Gastrocnemius medialis (tissue), 4 donors: ENCODE measurements at regions not wholly inside any gene's neighbourhood (a gene's known extent, or its start where the extent isn't known, plus 50 kb on each side); places are given as distances from the start of the nearest gene placed in this dataset.
A peak's percentile ranks its signal among the peaks of the same experiment; 100 is the strongest.
"Not testable (repeated sequence)": the region's sequence is repeated elsewhere in the genome, so short reads cannot be mapped to it uniquely, and the experiment has no call there.

Source experiments
- ATAC-seq, 2 donors: fragments of 150-250 bp; one replicate each; pipeline ENCODE4 v1.9.1; 2016
- DNase-seq, 2 donors: peaks; one replicate each; pipeline ENCODE4 v3.0.0-alpha.2; 2019
- H3K27ac ChIP-seq, 4 donors: fragments of 200-600 bp; sonication (generic); 1 replicate in 1 of 4; 2 replicates in 3 of 4; pipeline ENCODE4 v1.5.1; 2016 to 2018; ENCODE audit warnings: mild to moderate bottlenecking in 2 of 4, moderate library complexity in 1 of 4
- H3K27me3 ChIP-seq, 3 donors: fragments of 200-600 bp; sonication (generic) in 2 of 3; 1 replicate in 1 of 3; 2 replicates in 2 of 3; pipeline versions ENCODE4 v1.5.1 to v1.6.0; 2016 to 2019; ENCODE audit warnings: mild to moderate bottlenecking in 1 of 3, moderate library complexity in 1 of 3
- H3K36me3 ChIP-seq, 2 donors: fragments of 200-600 bp; sonication (generic) in 1 of 2; one replicate each; pipeline ENCODE4 v1.5.1; 2017 to 2018
- H3K4me1 ChIP-seq, 2 donors: fragments of 200-600 bp; sonication (generic) in 1 of 2; one replicate each; pipeline ENCODE4 v1.5.1; 2016 to 2017; ENCODE audit warnings: mild to moderate bottlenecking in 2 of 2
- H3K4me3 ChIP-seq, 4 donors: fragments of 200-600 bp; sonication (generic) in 3 of 4; 1 replicate in 1 of 4; 2 replicates in 3 of 4; pipeline ENCODE4 v1.5.1; 2016 to 2019; ENCODE audit warnings: mild to moderate bottlenecking in 2 of 4
- H3K9me3 ChIP-seq, 3 donors: fragments of 200-600 bp; sonication (generic) in 2 of 3; 1 replicate in 1 of 3; 2 replicates in 2 of 3; pipeline ENCODE4 v1.5.1; 2016 to 2019
- POLR2A ChIP-seq, 2 donors: fragments of 450-650 bp; IDR thresholded peaks; one replicate each; pipeline ENCODE4 v1.6.1; 2017; ENCODE audit warnings: antibody characterized with exemption in 2 of 2, mild to moderate bottlenecking in 2 of 2, moderate library complexity in 2 of 2
- in situ Hi-C, 4 donors: fragments of 200-750 bp; cut with MboI; loops; one replicate each; pipeline versions ENCODE4 v1.15.0 to v1.8.0; 2017; ENCODE audit warnings: low sequenced_read_pairs in 4 of 4
- intact Hi-C: fragments of 100-400 bp; cut with DNase I; formaldehyde crosslinking; loops from one replicate; pipeline ENCODE4 v1.15.1; 2023; ENCODE audit warnings: low total_unique reads
- TF ChIP-seq, protein P1 (sequence below), 5 experiments: fragments of 450-650 bp in 3 of 5; fragments of 200-600 bp in 2 of 5; sonication (generic) in 2 of 5; IDR thresholded peaks in 4 of 5; conservative IDR thresholded peaks in 1 of 5; 1 replicate in 4 of 5; 2 replicates in 1 of 5; pipeline ENCODE4 v1.5.1; 2016 to 2019; ENCODE audit warnings: antibody characterized with exemption in 5 of 5, mild to moderate bottlenecking in 3 of 5, moderate library complexity in 3 of 5

DNA sequence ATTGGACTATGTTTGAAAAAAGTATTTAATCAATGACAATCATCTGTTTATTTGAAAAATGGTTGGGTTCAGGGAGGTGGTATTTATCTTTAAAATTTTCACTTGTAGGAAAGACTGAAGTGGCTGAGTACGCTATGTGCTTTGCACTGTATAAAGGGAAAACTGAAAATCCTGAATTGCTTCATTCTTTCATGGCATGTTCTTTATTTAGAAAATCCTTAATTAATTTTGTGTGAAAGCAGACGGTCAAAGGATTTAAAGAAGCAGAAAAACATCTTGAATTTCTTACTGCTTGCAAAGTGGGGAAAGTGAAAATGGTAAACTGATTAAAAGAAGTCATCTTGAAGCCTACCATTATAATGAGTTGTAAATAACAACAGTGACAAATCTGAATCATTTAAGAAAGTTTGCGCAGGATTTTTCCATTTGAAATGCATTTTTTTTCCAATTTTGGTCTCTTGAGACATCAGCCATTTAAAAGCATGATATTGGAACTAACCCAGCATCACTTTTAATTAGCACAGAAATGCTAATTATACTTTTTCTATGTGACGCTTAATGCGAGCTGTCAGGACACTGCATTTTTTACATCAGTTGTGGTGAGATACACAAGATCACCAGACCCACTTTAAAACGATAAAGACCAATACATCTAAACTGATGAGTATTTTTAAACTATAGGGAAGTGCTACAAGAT lies 169.0 kb downstream of the NEDD1 start:
- DNase-seq (no peak), ATAC-seq (no peak)
- no peaks in the 10 kb centered on the region for H3K4me1 ChIP-seq
- H3K4me3 ChIP-seq, result no peak overlapping the region
- intact Hi-C loops (no loop called here), in situ Hi-C loops (no loop called here)
- no peaks in the 10 kb centered on the region for H3K27me3 ChIP-seq
- H3K9me3 ChIP-seq, result no peaks in the 10 kb centered on the region
- TF ChIP-seq, protein P1, sequence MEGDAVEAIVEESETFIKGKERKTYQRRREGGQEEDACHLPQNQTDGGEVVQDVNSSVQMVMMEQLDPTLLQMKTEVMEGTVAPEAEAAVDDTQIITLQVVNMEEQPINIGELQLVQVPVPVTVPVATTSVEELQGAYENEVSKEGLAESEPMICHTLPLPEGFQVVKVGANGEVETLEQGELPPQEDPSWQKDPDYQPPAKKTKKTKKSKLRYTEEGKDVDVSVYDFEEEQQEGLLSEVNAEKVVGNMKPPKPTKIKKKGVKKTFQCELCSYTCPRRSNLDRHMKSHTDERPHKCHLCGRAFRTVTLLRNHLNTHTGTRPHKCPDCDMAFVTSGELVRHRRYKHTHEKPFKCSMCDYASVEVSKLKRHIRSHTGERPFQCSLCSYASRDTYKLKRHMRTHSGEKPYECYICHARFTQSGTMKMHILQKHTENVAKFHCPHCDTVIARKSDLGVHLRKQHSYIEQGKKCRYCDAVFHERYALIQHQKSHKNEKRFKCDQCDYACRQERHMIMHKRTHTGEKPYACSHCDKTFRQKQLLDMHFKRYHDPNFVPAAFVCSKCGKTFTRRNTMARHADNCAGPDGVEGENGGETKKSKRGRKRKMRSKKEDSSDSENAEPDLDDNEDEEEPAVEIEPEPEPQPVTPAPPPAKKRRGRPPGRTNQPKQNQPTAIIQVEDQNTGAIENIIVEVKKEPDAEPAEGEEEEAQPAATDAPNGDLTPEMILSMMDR (IDR thresholded peaks at IDR 0.05 in 4 of 5, conservative IDR thresholded peaks at IDR 0.05 in 1 of 5), result no peak
- TF ChIP-seq POLR2A (IDR thresholded peaks at IDR 0.05), result no peak
- no peaks in the 10 kb centered on the region for H3K36me3 ChIP-seq
- no peak overlapping the region for H3K27ac ChIP-seq

DNA sequence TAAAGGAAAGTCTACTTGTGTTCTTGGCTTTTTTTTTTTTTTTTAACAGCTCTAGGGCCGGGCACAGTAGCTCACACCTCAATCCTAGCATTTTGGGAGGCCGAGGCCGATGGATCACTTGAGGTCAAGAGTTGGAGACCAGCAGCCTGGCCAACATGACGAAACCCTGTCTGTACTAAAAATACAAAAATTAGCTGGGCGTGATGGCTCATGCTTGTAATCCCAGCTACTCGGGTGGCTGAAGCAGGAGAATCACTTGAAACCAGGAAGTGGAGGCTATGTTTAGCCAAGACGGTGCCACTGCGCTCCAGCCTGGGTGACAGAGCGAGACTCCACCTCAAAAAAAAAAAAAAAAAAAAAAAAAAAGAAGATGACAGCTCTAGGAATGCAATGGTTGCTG lies 169.9 kb downstream of the NEDD1 start:
- not testable (repeated sequence) for ATAC-seq

DNA sequence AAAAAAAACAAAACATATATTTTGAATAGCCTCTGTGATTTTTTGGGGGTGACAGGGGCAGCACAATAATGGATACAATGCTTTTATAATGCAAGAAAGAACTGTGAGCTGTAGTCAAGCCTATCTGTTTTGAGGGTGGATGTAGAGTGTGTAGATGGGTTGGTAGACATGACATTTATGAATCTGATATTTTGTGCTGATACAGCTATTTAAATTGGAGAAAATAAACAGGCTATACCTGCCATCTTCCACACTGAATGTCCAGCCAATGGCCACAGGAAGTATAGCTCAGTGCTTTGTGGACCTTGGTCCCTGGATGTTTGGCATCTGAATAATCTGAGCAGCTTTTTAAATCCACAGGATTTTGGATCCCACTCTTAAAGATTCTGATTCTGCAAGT lies 175.0 kb downstream of the NEDD1 start:
- no peak for TF ChIP-seq POLR2A (IDR thresholded peaks at IDR 0.05)
- TF ChIP-seq, protein P1 (IDR thresholded peaks at IDR 0.05 in 4 of 5, conservative IDR thresholded peaks at IDR 0.05 in 1 of 5), result no peak
- no peaks in the 10 kb centered on the region for H3K9me3 ChIP-seq
- H3K36me3 ChIP-seq, result no peaks in the 10 kb centered on the region
- in situ Hi-C loops, result no loop called here
- ATAC-seq (no peak), DNase-seq (no peak)
- H3K4me1 ChIP-seq, result no peaks in the 10 kb centered on the region
- no peak overlapping the region for H3K4me3 ChIP-seq
- no peaks in the 10 kb centered on the region for H3K27me3 ChIP-seq
- intact Hi-C loops, result no loop called here
- H3K27ac ChIP-seq, result no peak overlapping the region

More for the DNA sequence above, 169.9 kb downstream of the NEDD1 start:
- H3K4me3 ChIP-seq, H3K27ac ChIP-seq, H3K36me3 ChIP-seq, in situ Hi-C loops, H3K9me3 ChIP-seq, H3K27me3 ChIP-seq, H3K4me1 ChIP-seq, intact Hi-C loops: not testable (repeated sequence)
- peak in 1 of 2 donors; percentile 11 for DNase-seq

- in situ Hi-C loops, result no loop called here
- Histone ChIP-seq H3K4me1 (no peaks in the 10 kb centered on the region), H3K27ac (no peak overlapping the region), H3K27me3 (no peaks in the 10 kb centered on the region), H3K9me3 (no peaks in the 10 kb centered on the region), H3K4me3 (no peak overlapping the region), H3K36me3 (no peaks in the 10 kb centered on the region)
- TF ChIP-seq, protein P1 (IDR thresholded peaks at IDR 0.05 in 4 of 5, conservative IDR thresholded peaks at IDR 0.05 in 1 of 5), result no peak
- intact Hi-C loops, result no loop called here
- no peak for DNase-seq
- ATAC-seq, result no peak
Observed at GRCh38 chr12:97093187-97093683, 186.2 kb downstream of the NEDD1 start.

GRCh38 chr12:97097734-97098133 lies 190.7 kb downstream of the NEDD1 start:
- TF ChIP-seq POLR2A (IDR thresholded peaks at IDR 0.05), result no peak
- TF ChIP-seq, protein P1 (IDR thresholded peaks at IDR 0.05 in 4 of 5, conservative IDR thresholded peaks at IDR 0.05 in 1 of 5), result no peak
- H3K4me1 ChIP-seq, result no peaks in the 10 kb centered on the region
- no peaks in the 10 kb centered on the region for H3K27me3 ChIP-seq
- DNase-seq, result no peak
- ATAC-seq, result no peak
- no peak overlapping the region for H3K4me3 ChIP-seq
- intact Hi-C loops, result no loop called here
- H3K9me3 ChIP-seq, result no peaks in the 10 kb centered on the region
- no peak overlapping the region for H3K27ac ChIP-seq
- H3K36me3 ChIP-seq, result no peaks in the 10 kb centered on the region
- in situ Hi-C loops, result no loop called here
